Muscle of leg (tissue), 3 donors: ENCODE measurements at regions not wholly inside any gene's neighbourhood (a gene's known extent, or its start where the extent isn't known, plus 50 kb on each side); places are given as distances from the start of the nearest gene placed in this dataset.

ENCODE experiments used
- DNase-seq: peaks from one replicate; pipeline ENCODE4 v3.0.0; 2013
- H3K27ac ChIP-seq: one replicate; pipeline ENCODE4 v1.5.1; 2013; ENCODE audit warnings: mild to moderate bottlenecking, low read length, control low read depth
- H3K27me3 ChIP-seq: one replicate; pipeline ENCODE4 v1.6.1; 2013; ENCODE audit warnings: low read length; ENCODE audit not compliant: control insufficient read depth, insufficient read depth
- H3K36me3 ChIP-seq: one replicate; pipeline ENCODE4 v1.6.1; 2013; ENCODE audit warnings: low read length; ENCODE audit not compliant: control insufficient read depth, insufficient read depth
- H3K4me1 ChIP-seq: one replicate; pipeline ENCODE4 v1.6.1; 2013; ENCODE audit warnings: low read length; ENCODE audit not compliant: control insufficient read depth, insufficient read depth
- H3K4me3 ChIP-seq: one replicate; pipeline ENCODE4 v1.5.1; 2013; ENCODE audit warnings: low read length, control low read depth
- H3K9me3 ChIP-seq: replicated peaks from 2 replicates; pipeline ENCODE4 v1.6.1; 2013; ENCODE audit warnings: low read depth, low read length; ENCODE audit not compliant: control insufficient read depth
- WGBS: methylation state at CpG from one replicate; pipeline ENCODE4 v1.1.5; 2013; ENCODE audit warnings: missing lambda C conversion rate; ENCODE audit not compliant: insufficient coverage; 5-methylcytosine and 5-hydroxymethylcytosine counted together

DNA sequence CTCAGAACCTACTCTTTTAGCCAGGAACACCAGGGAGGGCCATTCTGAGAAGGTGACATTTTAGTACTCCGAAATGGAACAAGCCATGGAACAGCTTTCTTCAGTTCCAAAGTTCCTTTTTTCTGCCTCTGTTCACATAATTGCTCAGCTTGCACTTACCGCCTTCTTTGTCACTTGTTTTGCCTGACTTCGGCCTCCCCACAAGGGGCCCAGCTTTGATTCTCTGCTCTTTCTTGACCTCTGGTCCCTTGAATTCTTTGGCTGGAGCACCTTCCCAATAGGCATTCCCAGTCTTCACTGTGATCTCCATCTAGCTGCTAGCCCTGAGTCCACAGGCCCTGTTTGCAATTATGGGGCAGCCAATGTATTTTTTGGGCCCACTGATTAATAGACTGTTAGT lies 51.4 kb upstream of the SLC7A14 start:
- no peak for DNase-seq
- Histone ChIP-seq H3K27ac (no peak overlapping the region), H3K4me3 (no peak overlapping the region), H3K4me1 (no peaks in the 10 kb centered on the region), H3K27me3 (no peaks in the 10 kb centered on the region), H3K9me3 (no peaks in the 10 kb centered on the region), H3K36me3 (no peaks in the 10 kb centered on the region)
- WGBS = 84% methylated on average over 3 of the region's 3 CpGs

DNA sequence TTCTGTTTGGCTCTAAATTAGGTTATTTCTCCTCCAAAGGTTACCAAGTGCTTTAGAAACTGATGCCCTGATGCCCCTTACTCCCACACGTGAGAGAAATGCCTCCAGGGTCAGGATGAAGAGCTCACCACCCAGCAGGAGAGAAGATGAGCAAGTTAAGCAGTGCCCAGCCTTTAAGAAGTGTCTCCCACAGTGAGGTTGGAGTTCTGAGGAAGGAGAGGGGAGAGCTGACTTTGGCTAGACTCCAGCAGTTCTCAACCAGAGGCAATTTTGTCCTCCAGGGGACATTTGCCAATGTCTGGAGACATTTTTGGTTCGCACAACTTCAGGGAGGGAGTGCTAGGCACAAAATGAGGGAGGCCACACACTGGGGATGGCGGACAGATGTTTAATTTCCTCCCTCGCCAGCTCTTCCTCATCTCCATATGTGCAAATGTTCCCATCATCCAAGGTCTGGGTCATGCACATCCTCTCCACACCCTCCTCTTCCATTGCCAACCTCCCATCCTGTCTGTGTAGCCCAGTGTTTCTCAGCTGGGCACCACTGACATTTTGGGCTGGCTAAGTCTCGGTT lies 50.6 kb upstream of the SLC7A14 start:
- Histone ChIP-seq H3K4me3 (no peak overlapping the region), H3K9me3 (no peaks in the 10 kb centered on the region), H3K36me3 (no peaks in the 10 kb centered on the region), H3K27me3 (no peaks in the 10 kb centered on the region), H3K4me1 (no peaks in the 10 kb centered on the region), H3K27ac (no peak overlapping the region)
- 73% methylated on average over 2 of the region's 5 CpGs for WGBS
- no peak for DNase-seq
